ENCODE measurements at regions not wholly inside any gene's neighbourhood (a gene's known extent, or its start where the extent isn't known, plus 50 kb on each side); places are given as distances from the start of the nearest gene placed in this dataset.

GRCh38 chr4:43992552-43992951, 456.1 kb downstream of the KCTD8 start:
- TF ChIP-seq POLR2AphosphoS5 (IDR thresholded peaks at IDR 0.05; ENCODE audit: borderline replicate concordance, low read depth, low read length): no peak
- TF ChIP-seq EZH2 (IDR thresholded peaks at IDR 0.05): no peak
- TF ChIP-seq FOXP2 (optimal IDR thresholded peaks at IDR 0.05; ENCODE audit: control extremely low read depth, extremely low read length, insufficient read depth): no peak

Measured in SK-N-MC (cell line).